GM20431 (cell line): ENCODE measurements at regions not wholly inside any gene's neighbourhood (a gene's known extent, or its start where the extent isn't known, plus 50 kb on each side); places are given as distances from the start of the nearest gene placed in this dataset.
"Not testable (repeated sequence)": the region's sequence is repeated elsewhere in the genome, so short reads cannot be mapped to it uniquely, and the experiment has no call there.

Experiments used
- in situ Hi-C: fragments of 300-500 bp; cut with MseI, MboI; formaldehyde crosslinking; loops from one replicate; pipeline ENCODE4 v1.15.0; 2020; ENCODE audit warnings: low sequenced_read_pairs; ENCODE audit not compliant: unreplicated experiment

DNA sequence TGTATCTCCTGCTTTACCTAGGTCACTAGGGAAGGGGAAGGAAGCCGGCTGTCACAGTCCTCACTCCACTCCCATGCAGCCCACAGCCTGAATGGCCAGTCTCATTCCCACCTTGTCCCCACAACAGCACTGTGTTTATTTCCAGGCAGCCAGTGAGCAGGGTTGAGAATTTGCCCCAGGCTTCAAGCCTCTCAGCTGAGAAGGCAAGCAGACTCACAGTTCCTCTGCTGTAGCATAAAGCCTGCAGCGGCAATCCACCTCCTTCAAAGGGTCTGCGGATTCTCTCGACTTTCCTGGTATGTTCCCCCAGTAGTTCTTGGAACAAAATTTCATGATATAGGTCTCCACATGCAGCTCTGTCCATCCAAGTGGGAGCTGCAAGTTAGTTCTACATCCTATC, 262.9 kb upstream of the GULP1 start:
- in situ Hi-C loops: no loop called here

DNA sequence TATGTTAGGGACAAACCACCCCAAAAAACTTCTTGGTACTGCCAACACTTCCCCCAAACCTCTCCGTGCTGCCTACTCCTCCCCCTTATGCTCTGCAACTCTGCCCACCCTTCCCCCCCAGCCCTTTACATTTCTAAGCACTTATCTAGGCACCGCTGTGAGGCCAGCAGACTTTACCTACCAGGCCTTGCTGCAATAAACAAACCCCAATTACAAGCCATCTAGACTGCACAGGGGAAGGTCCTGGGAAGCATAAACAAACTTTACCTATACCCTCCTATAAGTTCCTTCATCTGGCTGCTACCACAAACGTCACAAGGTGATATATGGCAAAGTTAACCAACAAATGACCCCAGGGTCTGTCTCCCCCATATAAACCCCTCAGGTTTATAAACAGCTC, 259.4 kb upstream of the GULP1 start:
- in situ Hi-C loops: no loop called here

DNA sequence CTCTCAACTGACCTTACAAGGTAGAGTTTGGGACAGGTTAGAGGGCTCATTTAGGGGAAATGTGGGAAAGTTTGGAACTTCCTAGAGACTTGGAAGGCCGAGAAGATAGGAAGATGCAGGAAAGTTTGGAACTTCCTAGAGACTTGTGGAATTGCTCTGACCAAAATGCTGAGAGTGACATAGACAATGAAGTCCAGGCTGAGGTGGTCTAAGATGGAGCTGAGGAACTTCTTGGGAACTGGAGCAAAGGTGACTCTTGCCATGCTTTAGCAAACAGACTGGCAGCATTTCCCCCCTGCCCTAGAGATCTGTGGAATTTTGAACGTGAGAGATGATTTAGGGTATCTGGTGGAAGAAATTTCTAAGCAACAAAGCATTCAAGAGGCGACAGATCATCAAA, 258.9 kb upstream of the GULP1 start:
- in situ Hi-C loops: no loop called here

DNA sequence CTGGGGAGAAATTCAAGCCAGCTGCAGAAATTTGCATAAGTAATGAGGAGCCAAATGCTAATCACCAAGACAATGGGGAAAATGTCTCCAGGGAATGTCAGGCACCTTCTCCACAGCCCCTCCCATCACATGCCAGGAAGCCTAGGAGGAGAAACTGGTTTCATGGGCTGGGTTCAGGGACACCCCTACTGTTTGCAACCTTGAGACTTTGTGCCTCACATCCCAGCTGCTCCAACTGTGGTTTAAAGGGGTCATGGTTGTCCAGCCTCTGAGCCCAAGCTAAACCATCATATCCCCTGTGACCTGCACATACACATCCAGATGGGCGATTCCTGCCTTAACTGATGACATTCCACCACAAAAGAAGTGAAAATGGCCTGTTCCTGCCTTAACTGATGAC, 258.4 kb upstream of the GULP1 start:
- in situ Hi-C loops: not testable (repeated sequence)

DNA sequence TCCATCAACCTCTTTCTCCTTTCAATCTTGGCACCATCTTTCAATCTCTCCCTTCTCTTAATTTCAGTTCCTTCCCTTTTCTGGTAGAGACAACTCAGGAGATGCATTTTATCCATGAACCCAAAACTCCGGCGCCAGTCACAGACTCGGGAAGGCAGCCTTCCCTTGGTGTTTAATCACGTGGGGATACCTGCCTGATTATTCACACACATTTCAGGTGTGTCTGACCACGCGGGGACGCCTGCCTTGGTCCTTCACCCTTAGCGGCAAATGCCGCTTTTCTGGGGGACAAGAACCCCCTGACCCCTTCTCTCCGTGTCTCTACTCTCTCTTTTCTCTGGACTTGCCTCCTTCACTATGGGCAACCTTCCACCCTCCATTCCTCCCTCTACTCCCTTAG, 257.6 kb upstream of the GULP1 start:
- in situ Hi-C loops: not testable (repeated sequence)

DNA sequence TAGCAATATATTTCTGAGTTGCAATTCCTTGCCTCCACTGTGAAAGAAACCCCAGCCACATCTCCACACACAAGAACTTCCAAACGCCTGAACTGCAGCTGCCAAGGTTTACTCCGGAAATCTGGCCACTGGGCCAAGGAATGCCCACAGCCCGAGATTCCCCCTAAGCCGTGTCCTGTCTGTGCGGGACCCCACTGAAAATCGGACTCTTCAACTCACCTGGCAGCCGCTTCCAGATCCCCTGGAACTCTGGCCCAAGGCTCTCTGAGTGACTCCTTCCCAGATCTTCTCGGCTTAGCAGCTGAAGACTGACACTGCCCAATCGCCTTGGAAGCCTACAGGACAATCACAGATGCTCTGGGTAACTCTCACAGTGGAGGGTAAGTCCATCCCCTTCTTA, 256.3 kb upstream of the GULP1 start:
- in situ Hi-C loops: not testable (repeated sequence)

DNA sequence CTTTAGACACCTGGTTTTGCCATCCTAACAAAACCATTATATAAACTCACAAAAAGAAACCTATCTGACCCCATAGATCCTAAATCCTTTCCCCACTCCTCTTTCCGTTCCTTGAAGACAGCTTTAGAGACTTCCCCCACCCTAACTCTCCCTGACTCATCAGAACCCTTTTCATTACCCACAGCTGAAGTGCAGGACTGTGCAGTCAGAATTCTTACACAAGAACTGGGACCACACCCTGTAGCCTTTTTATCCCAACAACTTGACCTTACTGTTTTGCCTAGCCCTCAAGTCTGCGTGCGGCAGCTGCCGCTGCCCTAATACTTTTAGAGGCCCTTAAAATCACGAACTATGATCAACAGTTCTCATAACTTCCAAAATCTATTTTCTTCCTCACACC, 254.9 kb upstream of the GULP1 start:
- in situ Hi-C loops: not testable (repeated sequence)

DNA sequence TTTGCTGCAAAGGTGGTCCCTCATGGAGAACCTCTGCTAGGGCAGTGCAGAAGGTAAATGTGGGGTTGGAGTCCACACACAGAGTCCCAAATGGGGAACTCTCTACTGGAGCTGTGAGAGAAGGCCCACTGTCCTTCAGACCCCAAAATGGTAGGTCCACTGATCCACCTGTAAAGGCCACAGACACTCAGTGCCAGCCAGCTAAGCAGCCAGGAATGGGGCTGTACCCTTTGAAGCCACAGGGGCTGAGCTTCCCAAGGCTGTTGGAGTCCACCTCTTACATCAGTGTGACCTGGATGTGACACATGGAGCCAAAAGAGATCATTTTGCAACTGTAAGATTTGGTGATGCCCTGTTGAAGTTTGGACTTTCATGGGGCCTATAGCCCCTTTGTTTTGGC, 252.4 kb upstream of the GULP1 start:
- in situ Hi-C loops: no loop called here

DNA sequence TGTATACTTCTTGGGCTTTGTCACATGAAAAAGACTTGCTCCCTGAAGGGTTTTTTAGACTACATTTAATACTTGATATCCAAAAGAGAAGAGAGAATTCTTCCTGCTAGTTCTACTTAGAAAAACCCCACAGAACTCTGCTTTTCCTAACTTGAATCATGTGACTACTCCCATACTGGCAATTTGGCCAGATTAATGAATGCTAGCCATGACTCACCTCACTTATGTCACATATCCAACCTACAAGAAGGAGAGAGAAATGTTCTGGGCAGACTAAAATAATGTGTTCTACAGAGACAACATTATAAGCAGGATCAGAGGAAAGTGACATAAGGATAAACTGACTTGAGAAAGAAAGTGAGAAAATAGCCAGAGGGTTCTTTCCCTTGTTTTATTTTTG, 249.3 kb upstream of the GULP1 start:
- in situ Hi-C loops: no loop called here

DNA sequence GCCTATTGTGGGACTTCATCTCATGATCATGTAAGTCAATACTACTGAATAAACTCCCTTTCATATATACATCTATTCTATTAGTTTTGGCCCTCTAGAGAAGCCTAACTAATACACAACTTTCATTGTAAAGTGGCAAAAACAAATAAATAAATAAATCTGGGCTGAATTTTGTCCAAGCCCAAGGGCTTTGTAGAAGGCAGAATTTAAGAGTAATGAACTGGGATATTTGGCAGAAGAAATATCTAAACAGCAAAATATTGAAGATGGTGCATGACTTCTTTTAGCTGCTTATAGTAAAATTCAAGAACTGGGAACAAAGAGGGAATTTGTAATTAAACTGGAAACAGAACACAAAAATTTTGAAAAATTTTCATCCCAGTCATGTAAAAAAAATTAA, 246.7 kb upstream of the GULP1 start:
- in situ Hi-C loops: no loop called here

DNA sequence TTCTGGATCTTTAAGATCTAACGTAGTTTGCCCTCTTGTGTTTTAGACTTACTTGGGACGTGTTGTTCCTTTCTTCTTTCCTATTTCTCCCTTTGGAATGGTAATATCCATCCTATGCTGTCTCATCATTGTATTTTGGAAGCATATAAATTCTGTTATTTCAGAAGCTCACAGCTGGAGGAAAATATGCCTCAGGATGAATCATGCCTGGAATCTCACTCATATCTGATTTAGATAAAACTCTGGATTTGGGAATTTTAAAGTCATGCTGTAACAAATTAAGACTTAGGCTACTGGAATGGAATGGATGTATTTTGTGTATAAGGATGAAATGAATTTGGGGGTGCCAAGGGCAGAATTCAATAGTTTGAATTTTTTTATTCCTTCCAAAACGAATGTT, 245.2 kb upstream of the GULP1 start:
- in situ Hi-C loops: no loop called here

DNA sequence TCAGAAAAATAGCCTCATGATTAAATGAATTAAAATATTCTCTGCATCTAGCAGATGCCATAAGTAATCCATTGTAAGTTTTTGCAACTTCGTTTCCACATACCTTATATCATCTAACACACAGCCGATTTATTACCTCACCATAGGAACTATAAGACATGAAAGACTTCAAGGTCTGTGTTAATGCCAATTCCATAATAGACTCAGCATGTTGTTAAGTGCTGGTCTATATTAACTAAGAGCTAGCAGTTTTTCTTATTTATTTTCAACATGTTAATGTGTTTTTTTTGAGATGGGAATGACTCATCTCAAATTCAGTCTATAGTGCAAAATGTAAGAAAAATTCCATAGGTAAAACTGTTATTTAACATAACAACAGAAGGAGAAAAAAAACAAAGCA, 243.9 kb upstream of the GULP1 start:
- in situ Hi-C loops: no loop called here

DNA sequence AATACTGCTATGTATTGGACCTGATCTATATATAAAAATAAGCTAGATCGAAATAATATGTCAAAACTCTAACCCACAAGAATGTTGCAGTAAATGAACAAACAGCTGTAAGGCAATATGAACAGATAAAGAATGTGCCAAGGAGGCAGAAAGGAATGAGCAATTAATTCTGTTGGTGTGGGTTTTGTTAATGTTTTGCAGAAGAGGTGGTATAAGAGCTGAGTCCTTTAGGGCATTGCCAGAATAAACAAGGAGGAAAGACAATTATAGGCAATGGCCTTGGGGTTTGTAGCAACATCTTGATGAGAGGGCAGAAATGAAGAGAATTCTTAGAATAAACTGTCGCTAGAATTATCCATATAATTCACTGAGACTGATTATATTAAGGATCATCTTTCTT, 240.9 kb upstream of the GULP1 start:
- in situ Hi-C loops: no loop called here

DNA sequence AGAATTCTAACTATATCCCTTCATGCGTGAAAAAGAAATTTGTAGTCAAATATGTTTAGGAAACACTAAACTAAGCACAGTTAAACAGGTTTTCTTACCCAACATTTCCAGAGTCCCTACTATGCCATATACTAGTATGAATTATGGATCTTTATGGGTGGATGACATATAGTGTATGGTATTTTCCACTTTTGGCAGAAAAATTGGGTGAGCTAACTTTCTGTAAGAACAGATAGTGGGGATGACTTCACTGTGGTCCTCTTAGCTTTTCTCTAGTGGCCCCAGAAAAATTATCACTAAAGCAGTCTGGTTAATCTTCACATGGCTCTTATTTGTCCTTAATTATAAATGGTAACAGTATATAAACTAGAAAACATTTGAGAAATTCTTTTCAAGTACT, 240.0 kb upstream of the GULP1 start:
- in situ Hi-C loops: no loop called here

DNA sequence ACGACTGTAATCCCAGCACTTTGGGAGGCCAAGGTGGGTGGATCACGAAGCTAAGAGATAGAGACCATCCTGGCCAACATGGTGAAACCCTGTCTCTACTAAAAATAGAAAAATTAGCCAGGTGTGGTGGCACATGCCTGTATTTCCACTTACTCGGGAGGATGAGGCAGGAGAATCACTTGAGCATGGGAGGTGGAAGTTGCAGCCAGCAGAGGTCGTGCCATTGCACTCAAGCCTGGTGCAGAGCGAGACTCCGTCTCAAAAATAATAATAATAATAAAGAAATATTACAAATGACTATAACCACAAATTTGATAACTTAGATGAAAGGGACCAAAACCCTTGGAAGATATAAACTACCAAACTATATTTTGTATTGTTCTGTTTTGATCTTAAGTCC, 226.3 kb upstream of the GULP1 start:
- in situ Hi-C loops: no loop called here

DNA sequence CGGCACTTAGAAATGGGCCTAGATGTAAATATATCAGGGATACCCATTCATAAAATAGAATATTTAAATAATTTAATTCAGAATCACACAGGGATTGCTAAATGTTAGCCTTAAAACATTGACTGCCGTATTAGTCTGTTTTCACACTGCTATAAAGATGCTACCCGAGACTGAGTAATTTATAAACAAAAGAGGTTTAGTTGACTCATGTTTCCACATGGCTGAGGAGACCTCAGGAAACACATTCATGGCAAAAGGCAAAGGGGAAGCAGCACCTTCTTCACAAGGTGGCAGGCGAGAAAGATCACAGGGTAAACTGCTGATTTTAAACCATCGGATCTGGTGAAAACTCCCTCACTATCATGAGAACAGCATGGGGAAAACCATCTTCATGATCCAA, 223.6 kb upstream of the GULP1 start:
- in situ Hi-C loops: no loop called here

DNA sequence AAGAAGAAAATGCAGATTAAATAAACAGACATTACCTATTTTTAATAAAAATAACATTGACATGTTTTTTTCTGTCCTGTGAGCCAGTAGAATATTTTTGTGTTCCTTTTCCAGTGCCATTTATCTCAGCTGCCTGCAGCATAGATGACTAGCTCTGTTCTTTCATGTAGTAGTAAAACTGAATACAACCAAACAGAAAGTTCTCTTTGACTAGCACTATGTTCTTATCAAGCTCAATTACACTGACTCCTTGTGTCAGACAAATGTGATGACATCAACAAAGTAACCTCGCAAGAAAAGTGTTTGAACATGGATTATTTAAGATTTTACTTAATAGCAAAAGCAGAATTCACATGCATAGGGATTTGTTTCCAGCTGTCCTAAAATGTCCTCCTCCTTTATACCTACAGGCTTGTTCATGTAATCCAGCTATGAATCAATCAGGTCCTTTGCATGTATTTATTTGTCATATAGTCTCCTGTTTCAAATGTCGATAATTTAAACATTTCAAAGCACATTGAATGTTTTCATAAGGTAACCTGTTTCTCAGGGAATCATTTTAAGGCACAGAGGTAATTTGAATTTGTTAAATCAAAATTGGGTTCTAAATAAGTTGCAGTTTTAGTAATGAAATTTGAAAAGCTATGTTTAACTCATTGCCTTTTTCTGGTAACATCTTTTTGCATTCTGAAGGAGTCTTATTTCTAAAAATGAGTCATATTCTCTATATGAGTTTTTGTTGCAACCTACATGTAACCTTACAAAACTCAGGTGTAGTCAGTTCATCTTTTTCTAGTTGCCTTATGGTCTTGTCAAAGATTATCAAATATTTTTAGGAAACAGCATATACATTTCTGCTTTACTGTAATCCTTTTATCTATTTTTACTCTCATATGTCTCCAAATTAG, 215.3 kb upstream of the GULP1 start:
- in situ Hi-C loops: no loop called here

DNA sequence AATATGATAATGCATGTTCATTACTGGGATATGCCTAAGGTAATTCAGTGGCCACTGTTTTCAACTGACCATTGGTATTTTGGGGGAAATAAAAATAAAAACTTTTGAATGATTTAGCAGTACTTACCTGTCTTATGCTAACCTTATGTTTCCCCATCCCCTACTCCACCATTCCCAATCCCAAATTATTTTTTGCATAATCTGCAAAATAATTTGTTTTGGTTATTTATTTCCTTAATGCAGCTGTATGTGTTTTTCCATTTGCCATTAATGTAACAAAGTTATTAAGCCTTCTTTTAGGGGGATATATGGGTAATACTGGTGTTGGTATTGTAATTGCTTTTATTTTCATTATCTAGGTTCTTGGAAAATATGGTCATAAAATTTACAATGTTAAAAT, 213.9 kb upstream of the GULP1 start:
- in situ Hi-C loops: no loop called here

DNA sequence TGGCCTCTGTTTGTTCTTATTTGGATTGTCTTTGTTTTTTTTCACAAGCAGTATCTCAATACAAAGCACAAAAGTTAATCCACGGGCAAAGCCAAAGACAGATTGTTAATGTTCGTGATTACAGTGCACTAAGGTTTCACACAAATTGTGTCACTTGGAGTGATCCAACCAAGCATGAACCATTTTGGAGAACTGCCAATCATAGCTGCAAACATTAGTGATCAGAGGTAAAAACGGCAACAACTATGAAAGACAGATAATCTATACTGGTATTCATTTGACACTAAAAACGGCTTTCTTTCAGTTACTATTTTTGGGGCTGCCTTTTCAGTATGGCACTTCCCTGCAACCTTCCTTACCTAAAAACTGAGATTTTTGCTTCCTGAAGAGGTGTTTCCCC, 213.1 kb upstream of the GULP1 start:
- in situ Hi-C loops: no loop called here

DNA sequence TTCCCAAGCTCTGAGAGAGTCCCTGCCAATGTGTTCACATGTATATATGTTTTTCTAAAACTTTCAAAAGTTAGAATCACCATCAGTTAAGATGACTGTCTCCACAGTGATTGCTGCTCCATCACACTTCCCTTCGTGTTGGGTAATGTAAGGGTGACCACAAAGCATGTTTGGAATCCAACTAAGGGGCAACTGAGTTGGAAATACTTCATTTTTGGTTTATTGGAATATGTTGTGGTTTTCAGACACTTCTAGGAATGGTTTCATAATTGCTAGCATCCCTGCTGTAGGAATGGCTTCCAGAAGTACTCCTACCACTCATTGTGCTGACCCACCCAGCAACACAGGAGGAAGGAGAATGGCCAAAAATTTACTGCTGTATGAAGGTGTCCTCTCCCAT, 212.5 kb upstream of the GULP1 start:
- in situ Hi-C loops: no loop called here

DNA sequence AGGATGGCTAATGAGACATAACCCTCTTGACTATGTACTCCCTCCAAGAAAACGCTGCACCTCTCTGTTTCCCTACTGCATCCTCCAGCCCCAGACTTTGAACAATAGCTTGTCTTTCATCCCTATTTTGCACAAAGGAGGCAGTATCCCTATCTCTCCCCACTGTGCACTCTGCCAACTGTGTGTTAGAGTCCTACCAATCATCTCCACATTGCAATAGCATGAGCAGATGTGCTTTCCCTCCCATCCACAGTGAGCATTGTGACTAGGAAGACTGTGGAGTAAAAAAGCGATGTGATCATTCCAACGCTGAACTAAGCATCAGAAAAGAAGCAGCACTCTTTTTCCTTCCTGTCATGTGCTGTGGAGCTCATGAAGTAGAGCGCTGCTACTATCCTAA, 206.3 kb upstream of the GULP1 start:
- in situ Hi-C loops: no loop called here

DNA sequence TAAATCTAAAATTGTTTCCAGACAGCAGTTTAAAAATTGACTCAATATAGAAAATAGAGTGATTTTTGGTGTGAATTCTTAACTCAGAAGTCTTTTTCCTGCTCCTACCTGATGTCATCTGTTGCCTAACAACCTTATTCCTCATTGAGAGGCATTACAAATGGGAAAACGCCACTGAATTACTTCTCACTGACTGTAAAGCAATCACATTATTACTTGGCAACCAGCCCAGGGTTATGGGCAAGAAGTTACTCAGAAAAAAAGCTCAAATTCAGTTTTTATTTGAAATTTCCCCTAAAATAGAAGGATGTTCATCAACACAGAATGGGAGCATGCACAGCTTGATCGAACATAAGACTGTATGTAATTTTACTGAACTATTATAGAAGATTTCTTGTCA, 201.8 kb upstream of the GULP1 start:
- in situ Hi-C loops: no loop called here
